ENCODE measurements at regions not wholly inside any gene's neighbourhood (a gene's known extent, or its start where the extent isn't known, plus 50 kb on each side); places are given as distances from the start of the nearest gene placed in this dataset.
"Not testable (repeated sequence)": the region's sequence is repeated elsewhere in the genome, so short reads cannot be mapped to it uniquely, and the experiment has no call there.

GRCh38 chr15:99823346-99823745 lies 90.1 kb upstream of the LYSMD4 start:
- Mint-ChIP-seq H3K4me1 (ENCODE audit: unreplicated experiment) (no peaks in the 10 kb centered on the region), H3K4me3 (no peak overlapping the region), H3K27ac (no peak overlapping the region), H3K36me3 (peaks cover 3% of the 10 kb centered on the region), H3K9me3 (no peaks in the 10 kb centered on the region), H3K27me3 (no peaks in the 10 kb centered on the region)
- DNase-seq (ENCODE audit: extremely low spot score, unreplicated experiment) = no peak
- TF ChIP-seq CTCF (conservative IDR thresholded peaks at IDR 0.05) = no peak

GRCh38 chr15:99819981-99820718 lies 86.9 kb upstream of the LYSMD4 start:
- Mint-ChIP-seq H3K27ac (no peak overlapping the region), H3K36me3 (peaks cover 3% of the 10 kb centered on the region), H3K27me3 (no peaks in the 10 kb centered on the region), H3K4me3 (no peak overlapping the region), H3K9me3 (no peaks in the 10 kb centered on the region), H3K4me1 (ENCODE audit: unreplicated experiment) (no peaks in the 10 kb centered on the region)
- DNase-seq (ENCODE audit: extremely low spot score, unreplicated experiment) = no peak
- TF ChIP-seq CTCF (conservative IDR thresholded peaks at IDR 0.05) = no peak

DNA sequence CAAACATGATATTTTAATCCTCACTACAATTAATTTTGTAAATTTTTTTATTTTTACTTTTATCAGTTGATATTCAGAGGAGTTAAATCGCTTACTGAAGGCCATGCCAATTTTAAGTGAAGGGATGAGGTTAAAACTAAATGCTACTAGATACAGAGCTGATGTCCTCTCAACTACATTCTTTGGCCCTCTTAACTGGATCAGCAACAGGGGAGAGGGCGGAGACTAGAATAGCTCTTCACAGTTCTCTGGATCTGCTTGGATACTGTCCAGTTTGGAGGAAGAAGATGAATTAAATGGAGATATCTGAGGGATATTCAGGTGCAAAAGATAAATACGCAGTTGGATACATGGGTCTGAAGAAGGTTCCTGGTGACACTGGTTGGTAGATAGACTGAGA lies 85.6 kb upstream of the LYSMD4 start:
- Mint-ChIP-seq H3K27me3 (no peaks in the 10 kb centered on the region), H3K9me3 (no peaks in the 10 kb centered on the region), H3K4me1 (ENCODE audit: unreplicated experiment) (no peaks in the 10 kb centered on the region), H3K27ac (no peak overlapping the region), H3K36me3 (no peaks in the 10 kb centered on the region), H3K4me3 (no peak overlapping the region)
- TF ChIP-seq CTCF (conservative IDR thresholded peaks at IDR 0.05) = no peak
- no peak for DNase-seq (ENCODE audit: extremely low spot score, unreplicated experiment)

DNA sequence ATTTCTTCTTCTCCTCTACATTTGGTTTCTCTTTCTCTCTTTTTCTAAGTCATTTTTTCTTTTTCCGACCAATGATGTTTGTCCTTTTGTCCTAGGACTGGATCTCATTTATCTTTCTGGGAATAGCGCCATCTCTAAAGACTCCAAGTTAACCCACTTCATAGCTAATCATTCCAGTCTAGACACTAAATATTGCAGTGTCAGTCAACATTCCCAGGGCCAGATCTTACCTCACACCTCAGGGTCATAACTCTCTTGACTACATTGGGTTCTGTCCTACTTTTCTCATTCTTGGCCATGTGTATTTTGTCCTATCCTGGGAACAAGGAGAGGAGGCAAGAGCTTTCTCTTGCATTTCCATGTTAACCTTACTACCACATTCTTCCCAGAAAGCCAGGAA lies 83.6 kb upstream of the LYSMD4 start:
- H3K4me3 Mint-ChIP-seq; H3K9me3 Mint-ChIP-seq; H3K27me3 Mint-ChIP-seq; DNase-seq (ENCODE audit: extremely low spot score, unreplicated experiment); H3K36me3 Mint-ChIP-seq; H3K4me1 Mint-ChIP-seq (ENCODE audit: unreplicated experiment); H3K27ac Mint-ChIP-seq: not testable (repeated sequence)

DNA sequence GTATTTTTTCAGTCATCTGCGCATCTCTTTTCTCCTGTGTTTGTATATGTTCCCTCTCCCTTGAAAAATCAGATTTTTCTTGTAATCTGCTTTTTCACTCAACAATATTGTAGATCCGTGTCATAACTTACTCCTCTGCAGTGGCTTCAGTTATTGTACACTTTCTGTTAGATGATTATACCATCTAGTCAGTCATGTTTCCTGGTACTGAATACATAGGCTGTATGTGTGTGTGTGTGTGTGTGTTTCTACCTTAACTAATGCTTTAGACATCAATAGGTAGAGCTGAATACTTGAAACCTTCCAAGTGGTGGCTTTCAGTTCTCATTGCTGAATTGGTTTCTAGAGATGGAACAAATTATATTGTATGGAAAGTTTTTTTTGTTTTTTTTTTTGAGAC lies 77.4 kb upstream of the LYSMD4 start:
- DNase-seq (ENCODE audit: extremely low spot score, unreplicated experiment); H3K36me3 Mint-ChIP-seq; H3K9me3 Mint-ChIP-seq; H3K27ac Mint-ChIP-seq; H3K4me1 Mint-ChIP-seq (ENCODE audit: unreplicated experiment); H3K27me3 Mint-ChIP-seq: not testable (repeated sequence)
- H3K4me3 Mint-ChIP-seq = peak overlapping the region; percentile 39

- H3K36me3 Mint-ChIP-seq; DNase-seq (ENCODE audit: extremely low spot score, unreplicated experiment); H3K27me3 Mint-ChIP-seq; H3K27ac Mint-ChIP-seq; H3K9me3 Mint-ChIP-seq; H3K4me3 Mint-ChIP-seq; H3K4me1 Mint-ChIP-seq (ENCODE audit: unreplicated experiment): not testable (repeated sequence)
These were observed 66.6 kb upstream of the LYSMD4 start for GRCh38 chr15:99799854-99800250.

DNA sequence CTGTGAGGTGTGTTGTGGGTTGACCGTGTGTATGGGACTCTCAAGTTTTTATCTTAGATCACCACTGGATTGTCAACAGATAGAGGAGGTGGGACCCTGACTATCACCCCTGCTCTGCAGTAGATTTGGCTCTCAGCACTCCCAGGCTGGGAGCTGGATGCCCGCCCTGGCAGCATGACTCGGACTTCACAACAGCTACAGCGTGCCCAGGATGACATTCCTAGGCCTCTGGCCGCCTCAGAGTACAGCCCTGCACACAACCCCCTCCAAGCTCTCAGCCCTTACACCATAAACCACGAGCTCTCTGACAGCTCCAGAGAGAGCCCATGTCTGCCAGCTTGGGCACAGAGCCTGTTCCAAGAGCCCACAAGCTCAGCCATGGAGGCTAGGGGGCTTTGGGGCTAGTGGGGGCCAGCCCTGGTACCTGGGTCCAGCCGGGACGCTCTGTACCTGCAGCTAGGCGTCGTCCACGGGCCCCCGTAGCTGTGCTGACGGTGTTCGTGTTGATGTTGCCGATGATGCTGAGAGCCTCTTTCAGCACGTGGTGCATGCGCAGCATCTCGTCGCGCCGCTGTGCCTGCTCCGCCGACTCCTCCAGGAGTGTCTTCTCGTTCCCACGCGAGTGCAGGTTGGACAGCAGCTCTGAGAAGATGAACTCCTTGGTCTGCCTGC lies 66.1 kb upstream of the LYSMD4 start:
- H3K9me3 Mint-ChIP-seq, H3K36me3 Mint-ChIP-seq: not testable (repeated sequence)

More for the DNA sequence above, 66.1 kb upstream of the LYSMD4 start:
- not testable (repeated sequence) for H3K4me1 Mint-ChIP-seq (ENCODE audit: unreplicated experiment); H3K4me3 Mint-ChIP-seq; H3K27me3 Mint-ChIP-seq; DNase-seq (ENCODE audit: extremely low spot score, unreplicated experiment); H3K27ac Mint-ChIP-seq

Data from type B pancreatic cell (in vitro differentiated cells).